Anterior cingulate cortex (tissue), 58 donors: ENCODE measurements at regions not wholly inside any gene's neighbourhood (a gene's known extent, or its start where the extent isn't known, plus 50 kb on each side); places are given as distances from the start of the nearest gene placed in this dataset.

Experiments used
- DNase-seq, 58 donors: peaks; one replicate each; lab custom pipeline; 2025; lab: John Stamatoyannopoulos, UW

DNA sequence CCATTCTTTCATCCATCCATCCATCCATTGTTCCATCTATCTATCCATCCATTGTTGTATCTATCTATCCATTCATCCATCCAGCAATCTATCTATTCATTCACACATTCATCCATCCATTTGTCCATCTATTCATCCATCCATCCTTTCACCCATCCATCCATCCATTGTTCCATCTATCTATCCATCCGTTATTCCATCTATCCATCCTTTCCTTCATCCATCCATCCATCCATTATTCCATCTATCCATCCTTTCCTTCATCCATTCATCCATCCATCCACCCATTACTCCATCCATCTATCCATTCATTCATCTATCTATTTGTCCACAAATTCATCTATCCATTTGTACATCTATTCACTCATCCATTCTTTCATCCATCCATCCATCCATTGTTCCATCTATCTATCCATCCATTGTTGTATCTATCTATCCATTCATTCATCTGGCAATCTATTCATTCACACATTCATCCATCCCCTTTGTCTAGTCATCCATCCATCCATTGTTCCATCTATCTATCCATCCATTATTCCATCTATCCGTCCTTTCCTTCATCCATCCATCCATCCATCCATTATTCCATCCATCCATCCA, 65.9 kb upstream of the ANO1 start:
- no peak for DNase-seq

DNA sequence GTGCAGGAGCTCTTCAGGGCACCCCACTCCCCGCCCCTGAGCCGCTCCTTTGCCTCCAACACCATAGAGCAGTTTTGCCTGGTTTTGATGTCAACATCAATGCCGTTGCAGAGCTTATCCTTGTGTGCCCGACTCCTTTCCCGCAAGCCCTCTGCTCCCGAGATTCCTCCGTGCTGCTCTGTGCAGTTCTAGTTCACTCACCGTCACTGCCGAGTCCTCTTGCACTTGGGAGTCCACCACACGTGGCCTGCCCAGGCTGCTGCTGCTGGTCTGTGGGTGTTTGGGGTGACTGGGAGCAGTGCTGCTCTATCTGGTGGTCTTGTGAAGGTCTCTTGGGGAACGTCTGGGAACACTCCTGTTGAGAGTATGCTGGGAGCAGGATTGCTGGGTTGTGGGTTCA, 63.8 kb upstream of the ANO1 start:
- no peak for DNase-seq

DNA sequence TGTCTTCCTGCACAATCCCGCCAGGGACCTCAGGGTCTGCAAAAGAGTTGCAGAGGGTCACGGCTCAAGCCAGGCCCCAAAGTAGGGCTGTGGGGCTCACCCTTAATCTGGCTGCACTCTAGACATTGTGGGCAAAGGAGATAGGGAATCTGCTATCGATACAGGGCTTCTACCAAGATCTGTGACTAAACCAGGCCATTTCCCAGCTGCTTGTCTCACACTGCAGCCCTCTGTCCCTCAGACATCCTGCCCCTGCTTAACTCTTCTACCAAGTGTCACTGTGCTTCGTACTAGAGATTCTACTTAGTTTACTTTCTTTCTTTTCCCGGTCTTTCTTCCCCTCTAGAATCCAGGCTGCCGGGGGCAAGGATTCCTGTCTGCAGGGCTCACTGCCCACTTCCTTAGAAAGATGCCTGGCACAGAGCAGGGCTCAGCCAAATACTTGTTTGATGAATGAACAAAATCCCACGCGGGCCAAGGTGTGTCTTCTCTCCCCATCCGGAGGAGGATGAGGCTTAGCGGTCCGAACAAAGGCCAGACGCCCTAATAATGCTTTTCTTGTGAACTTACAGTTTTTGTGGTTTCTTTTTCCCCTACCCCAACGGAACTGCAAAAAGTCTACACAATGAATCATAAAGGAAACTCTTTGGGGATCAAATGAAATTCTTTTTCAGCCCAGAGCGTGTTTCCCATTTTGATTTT, 61.3 kb upstream of the ANO1 start:
- DNase-seq = no peak

DNA sequence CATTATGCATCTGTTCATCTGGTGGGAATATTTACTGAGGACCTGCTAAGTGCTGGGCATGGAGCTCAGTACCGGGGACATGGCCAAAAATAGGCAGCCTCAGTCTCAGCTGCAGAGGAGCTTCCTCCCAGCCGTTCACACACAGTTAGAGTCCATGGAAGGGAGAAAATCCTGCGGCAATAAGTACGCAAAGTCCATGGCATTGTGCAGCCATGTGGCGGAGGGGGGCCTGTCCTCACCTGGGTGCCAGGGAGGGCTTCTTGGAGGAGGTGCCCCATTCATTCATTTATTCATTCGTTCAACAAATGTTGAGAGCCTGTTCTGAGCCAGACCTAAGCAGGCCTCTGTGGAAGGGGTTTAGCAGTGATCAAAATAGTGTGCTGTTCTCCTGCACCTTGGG, 59.3 kb upstream of the ANO1 start:
- no peak for DNase-seq

DNA sequence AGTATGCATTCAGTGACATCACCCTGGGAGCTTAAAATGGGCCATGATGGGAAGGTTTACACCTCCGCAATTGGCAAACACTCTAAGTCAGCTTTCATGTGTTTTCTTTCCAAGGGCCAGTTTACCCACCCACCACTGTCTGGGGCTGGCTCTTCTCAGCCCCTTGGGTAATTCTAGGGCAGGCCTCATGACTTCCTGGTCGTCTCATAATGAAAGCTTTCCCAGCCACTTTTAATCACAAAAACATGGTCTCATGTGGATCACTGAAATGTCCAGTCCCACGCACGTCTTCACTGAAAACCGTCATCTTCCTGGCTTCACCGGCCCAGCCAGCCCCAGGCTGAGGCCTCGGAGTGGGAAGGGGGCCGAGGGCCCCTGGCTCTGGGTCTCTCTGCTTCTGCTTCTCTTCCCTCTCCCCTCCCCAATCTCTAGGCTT, 58.5 kb upstream of the ANO1 start:
- DNase-seq = no peak

DNA sequence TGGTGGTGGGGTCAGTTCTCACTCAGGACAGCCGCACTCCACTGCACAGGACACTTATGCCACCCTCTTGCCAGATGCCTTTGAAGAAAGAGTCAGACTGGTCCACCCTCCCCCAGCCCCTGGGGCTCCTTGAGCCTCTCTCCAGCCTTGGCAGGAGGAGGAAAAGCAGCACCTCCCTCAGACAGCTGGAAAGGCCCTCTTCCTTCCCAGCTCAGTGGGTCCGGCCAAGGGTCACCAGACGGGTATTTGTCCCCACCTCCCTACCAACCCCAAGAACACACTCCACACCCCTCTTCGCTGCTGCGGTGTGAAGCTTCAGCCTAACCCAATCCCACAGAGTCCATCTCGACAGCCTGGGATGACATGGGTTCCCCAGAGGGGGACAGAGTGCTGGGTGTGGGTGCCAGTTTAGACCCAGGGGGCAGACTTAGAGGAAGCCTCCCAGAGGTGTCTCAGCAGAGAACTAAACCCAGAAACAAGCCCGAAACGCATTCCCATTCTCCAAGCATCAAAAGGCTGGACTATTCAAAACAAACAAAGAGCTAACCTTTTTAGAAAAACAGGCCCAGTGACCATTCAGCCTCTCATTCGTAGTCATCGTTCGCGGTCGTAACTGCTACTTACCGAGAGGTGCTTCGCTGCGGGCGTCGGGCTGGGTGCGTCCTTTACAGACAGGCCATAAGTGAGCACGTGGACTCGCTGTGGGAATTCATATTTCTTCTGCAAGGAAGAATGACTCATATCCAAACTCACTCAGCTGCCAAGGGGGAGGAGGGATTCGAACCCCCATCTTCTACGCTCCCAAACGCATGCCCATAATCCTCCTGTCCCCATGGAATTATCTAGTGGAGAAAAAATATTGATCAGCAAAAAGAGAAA, 57.5 kb upstream of the ANO1 start:
- no peak for DNase-seq

DNA sequence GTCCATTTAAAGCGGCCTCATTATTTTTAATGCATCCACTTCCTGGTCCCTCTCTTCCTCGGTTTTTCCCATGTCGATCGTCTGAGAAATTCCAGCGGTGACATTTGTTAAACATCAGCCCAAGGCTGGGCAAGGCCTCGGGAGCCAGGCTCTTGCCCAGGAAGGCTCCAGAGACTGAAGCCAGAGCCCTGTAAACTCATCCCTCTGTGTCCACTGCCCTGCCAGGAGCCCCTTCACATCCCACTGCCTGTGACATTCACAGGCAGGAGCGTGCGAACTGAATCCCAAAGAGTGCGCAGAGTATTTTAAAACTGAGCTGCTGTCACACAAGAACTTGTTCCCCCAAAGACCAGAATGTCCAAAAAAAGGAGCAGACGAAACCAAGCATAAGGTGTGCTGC, 56.5 kb upstream of the ANO1 start:
- DNase-seq = no peak

DNA sequence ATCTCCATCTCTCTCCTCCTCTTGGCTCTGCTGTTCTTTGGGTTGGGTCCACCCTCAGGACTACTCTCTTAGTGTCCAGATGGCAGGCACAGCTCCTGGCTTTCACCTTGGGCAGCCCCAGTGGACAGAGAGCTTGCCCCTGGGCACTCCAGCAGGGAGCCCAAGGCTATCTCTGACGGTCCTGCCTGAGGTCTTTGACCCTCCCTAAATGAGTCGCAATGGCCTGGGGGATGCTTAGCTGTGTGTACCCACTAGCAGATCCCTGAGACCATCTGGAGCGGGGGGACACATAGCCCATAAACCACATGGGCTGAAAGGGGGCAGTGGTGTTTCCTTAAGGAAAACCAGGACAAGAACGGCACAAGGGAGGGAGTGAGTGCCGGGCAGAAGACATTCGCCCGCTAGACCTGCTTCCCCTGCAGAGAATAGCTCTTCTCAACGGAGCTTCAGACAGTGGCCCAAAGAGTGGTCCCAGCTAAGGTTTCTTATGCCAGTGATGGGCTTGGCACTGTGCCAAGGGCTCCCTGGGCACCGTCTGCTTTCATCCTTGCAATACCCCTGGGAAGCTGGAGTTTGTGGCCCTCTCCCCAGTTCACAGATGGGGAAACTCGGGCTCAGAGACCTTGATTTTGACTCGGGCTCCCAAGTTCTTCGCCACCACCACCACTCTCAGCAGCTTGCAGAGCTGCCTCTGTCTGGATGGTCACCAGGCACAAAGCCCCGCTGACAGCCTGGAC, 53.9 kb upstream of the ANO1 start:
- DNase-seq = no peak

DNA sequence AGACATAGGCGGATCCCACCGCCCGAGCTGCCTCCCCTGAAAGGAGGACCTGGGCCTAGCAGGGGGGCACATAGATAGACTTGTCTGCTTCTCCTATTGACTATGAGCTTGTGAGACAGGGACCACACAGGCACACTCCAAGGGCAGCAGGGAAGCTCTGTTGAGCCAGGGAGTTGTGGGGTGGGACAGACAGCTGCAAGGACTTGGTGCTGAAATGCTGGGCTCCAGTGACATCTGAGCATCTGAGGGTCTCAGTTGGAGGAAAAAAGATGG, 53.4 kb upstream of the ANO1 start:
- no peak for DNase-seq

DNA sequence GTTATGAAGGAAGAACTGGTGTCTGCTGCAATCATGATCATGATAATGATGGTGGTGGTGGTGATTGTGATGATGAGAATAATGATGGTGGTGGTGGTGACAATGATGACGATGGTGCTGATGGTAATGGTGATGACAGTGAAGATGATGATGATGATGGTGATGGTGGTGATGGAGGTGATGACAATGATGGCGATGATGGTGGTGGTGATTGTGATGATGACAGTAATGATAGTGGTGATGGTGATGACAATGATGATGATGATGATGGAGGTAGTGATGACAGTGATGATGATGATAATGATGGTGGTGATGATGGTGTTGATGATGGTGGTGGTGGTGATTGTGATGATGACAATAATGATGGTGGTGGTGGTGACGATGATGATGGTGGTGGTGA, 52.8 kb upstream of the ANO1 start:
- no peak for DNase-seq

DNA sequence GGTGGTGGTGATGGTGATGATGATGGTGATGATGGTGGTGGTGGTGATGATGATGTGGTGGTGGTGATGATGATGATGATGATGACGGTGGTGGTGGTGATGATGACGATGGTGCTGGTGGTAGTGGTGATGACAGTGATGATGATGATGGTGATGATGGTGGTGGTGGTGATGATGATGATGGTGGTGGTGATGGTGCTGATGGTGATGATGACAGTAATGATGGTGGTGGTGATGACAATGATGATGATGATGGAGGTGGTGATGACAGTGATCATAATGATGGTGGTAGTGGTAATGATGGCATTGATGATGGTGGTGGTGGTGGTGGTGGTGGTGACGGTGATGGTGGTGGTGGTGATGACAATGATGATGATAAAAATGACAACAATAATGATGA, 52.1 kb upstream of the ANO1 start:
- DNase-seq = no peak

DNA sequence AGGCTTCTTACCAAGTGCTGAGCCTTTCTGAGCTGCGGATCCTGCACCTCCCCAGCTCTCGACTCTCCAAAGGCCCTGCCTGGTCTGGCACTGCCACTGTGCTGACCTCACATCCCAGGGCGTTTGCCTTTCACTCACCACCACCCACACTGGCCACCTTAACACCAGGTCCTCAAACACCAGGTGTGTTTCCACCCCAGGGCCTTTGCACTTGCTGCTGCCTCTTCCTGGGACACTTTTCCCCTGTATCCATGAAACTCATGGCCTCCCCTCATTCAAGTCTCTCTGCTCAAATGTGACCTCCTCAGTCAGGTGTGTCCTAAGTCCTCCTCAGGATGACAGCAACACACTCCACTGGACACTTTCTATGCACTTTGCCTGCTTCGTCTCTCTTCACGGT, 51.4 kb upstream of the ANO1 start:
- no peak for DNase-seq

DNA sequence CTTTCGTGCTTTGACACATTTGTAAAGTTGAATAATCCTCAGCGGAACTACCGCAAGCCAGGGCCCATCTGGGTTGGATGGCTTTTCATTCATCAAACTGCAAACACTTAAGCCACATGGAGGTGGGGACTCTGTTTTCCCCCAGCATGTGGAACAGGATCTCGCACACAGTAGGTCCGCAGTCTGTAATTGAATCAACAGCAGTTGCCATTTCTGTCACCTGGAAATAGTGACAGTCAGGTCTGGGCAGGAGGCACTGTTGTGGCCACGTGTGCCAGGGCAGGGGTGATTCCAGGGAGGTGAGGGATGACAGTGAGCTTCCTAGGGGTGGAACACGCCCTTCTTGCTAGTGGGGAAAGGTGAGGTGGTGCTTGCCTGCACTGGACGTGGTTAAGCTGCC, 50.7 kb upstream of the ANO1 start:
- no peak for DNase-seq

DNA sequence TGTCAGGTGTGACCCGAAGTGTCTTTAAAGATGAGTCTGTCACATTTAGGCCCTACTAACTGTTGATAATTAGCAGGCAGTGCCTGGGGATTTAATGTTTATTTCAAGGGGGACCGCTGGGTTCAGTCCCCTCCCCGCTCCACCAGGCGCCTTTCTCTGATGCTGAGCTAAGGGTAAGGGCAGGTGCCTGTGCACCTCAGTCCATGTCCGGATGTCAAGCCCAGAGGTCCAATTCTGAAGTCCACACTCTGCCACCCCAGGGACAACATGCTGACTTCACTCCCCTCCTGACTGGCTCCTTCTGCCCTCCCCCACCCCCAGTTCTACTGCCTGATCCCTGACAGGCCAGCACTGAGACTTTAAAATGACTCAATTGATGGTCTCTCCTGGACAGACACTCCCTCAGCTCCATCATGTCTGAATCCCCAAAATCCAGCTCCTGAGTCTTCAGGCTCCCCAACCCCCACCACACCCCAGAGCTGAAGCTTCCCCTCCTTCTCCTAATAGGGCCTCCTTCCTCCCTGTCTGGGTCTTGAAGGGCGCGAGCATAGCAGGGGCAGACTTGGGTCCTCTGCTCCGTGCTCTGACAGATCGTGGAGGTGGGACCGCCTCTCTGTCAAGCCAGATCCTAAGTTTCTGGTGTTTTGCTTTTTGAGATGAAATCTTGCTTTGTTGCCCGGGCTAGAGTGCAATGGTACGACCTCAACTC, 49.8 kb upstream of the ANO1 start:
- no peak for DNase-seq
